Activated T-cell treated with anti-CD3 and anti-CD28 coated beads, Interleukin-2, amount 50 U/mL, for 4 hours (primary cell): ENCODE measurements at regions not wholly inside any gene's neighbourhood (a gene's known extent, or its start where the extent isn't known, plus 50 kb on each side); places are given as distances from the start of the nearest gene placed in this dataset.
"Not testable (repeated sequence)": the region's sequence is repeated elsewhere in the genome, so short reads cannot be mapped to it uniquely, and the experiment has no call there.

Experiments
- ATAC-seq, 2 donors: fragments of 200-7000 bp; cut with Tn5 transposase; one replicate each; pipeline ENCODE4 v1.10.0; 2021
- DNase-seq: peaks from one replicate; pipeline ENCODE4 v3.0.0-alpha.2; 2020
- H3K27me3 Mint-ChIP-seq: one replicate; pipeline ENCODE4 v1.8.0; 2021; ENCODE audit warnings: low read depth, mixed read lengths
- H3K36me3 Mint-ChIP-seq: one replicate; pipeline ENCODE4 v1.8.0; 2022; ENCODE audit warnings: mixed read lengths; ENCODE audit not compliant: insufficient read depth
- H3K4me1 Mint-ChIP-seq: one replicate; pipeline ENCODE4 v1.8.0; 2021; ENCODE audit warnings: low read depth, mixed read lengths
- H3K4me3 Mint-ChIP-seq: one replicate; pipeline ENCODE4 v1.8.0; 2021; ENCODE audit warnings: mild to moderate bottlenecking, moderate library complexity, mixed read lengths
- H3K9me3 Mint-ChIP-seq: one replicate; pipeline ENCODE4 v1.8.0; 2021; ENCODE audit warnings: mixed read lengths

DNA sequence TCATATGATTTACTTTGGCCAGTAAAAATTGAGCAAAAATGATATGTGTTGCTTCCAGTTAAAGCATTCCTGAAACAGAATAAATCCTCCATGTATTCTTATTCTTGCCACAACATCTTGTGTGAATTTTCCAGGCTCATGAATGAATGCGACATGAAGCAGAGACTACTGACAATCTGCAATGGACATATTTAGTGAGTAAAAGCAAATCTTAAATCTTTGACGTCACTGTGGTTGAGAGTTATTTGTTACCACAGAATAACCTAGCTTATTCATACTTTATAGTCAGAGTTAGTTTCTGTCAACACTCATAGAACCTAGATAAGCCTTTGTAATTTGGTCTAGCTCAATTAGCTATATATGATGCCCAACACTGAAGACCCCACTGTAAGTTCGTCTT lies 1443.1 kb downstream of the PCDH9 start:
- Mint-ChIP-seq H3K9me3 (peaks cover 13% of the 10 kb centered on the region), H3K27me3 (no peaks in the 10 kb centered on the region), H3K4me1 (no peaks in the 10 kb centered on the region), H3K36me3 (no peaks in the 10 kb centered on the region), H3K4me3 (no peak overlapping the region)
- ATAC-seq (no peak), DNase-seq (no peak)

DNA sequence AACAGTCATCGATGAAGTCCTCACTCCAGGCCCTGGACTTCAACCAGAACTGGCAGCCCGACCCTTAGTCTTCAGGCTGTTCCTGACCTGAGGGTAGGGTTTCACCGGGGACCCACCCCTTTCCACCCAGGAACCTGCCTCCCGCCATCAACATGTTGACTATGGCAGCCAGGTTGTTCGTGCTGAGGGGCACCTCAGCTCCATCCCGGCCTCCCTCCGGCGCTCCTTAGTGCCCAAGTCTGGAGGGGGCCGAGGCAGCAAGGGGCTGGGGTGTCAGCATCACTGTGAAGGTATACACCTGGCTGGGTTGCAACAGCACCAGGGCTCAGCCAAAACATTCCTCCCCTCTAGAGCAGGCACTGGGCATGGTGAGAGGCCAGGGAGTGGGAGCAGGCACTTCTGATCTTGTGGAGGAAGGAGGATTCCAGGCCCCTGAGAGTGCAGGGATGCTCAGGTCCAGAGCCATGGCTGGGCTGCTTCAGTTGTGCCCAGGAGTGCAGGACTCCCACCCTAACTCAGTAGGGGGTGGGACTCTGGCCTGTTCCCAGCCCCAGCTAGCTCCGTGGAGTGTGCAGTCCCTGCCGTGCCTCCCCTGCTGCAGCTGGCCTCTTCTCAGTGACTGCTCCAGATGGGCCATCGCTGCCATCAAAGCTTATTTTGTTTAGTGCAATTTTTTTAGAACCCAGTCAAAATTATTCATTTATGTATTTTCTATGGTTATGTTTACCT lies 1445.9 kb downstream of the PCDH9 start:
- Mint-ChIP-seq H3K4me3 (no peak overlapping the region), H3K4me1 (no peaks in the 10 kb centered on the region), H3K9me3 (peaks cover 14% of the 10 kb centered on the region), H3K36me3 (no peaks in the 10 kb centered on the region), H3K27me3 (no peaks in the 10 kb centered on the region)
- DNase-seq (no peak), ATAC-seq (no peak)

DNA sequence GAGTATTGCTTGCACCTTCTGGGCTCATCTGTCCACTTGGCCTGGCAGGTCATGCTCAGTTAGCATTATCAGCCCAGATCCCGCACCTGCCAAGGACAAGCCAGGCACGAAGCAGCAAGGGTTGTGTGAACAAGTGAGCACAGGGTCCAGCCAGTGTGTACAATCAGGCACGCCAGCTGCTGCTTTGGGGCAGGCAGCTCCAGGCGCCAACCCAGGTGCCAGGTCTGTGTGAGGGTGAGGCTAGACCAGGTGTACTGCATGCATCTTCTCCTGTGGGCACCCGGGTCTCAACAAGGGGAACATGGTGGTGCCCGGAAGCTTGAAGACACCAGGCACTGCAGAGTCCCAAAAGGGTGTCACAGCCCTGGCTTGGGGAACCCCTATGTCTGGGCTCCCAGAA lies 1446.8 kb downstream of the PCDH9 start:
- Mint-ChIP-seq H3K27me3 (no peaks in the 10 kb centered on the region), H3K4me3 (no peak overlapping the region), H3K36me3 (no peaks in the 10 kb centered on the region), H3K9me3 (peaks cover 20% of the 10 kb centered on the region), H3K4me1 (no peaks in the 10 kb centered on the region)
- ATAC-seq = no peak
- DNase-seq = no peak

DNA sequence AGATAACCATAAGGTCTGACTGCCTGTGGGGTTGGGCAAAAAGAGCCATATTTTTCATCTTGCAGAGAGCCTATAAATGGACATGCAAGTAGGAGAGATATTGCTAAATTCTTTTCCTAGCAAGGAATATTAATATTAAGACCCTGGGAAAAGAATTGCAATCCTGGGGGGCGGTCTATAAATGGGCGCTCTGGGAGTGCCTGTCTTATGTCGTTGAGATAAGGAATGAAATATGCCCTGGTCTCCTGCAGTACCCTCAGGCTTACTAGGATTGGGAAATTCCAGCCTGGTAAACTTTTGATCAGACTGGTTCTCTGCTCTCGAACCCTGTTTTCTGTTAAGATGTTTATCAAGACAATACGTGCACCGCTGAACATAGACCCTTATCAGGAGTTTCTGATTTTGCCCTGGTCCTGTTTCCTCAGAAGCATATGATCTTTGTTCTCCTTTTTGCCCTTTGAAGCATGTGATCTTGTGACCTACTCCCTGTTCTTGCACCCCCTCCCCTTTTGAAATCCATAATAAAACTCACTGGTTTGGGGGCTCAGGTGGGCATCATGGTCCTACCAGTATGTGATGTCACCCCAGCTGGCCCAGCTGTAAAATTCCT lies 1458.3 kb downstream of the PCDH9 start:
- H3K4me1 Mint-ChIP-seq, H3K36me3 Mint-ChIP-seq, DNase-seq, ATAC-seq, H3K4me3 Mint-ChIP-seq, H3K27me3 Mint-ChIP-seq: not testable (repeated sequence)
- peaks cover 35% of the 10 kb centered on the region for H3K9me3 Mint-ChIP-seq

DNA sequence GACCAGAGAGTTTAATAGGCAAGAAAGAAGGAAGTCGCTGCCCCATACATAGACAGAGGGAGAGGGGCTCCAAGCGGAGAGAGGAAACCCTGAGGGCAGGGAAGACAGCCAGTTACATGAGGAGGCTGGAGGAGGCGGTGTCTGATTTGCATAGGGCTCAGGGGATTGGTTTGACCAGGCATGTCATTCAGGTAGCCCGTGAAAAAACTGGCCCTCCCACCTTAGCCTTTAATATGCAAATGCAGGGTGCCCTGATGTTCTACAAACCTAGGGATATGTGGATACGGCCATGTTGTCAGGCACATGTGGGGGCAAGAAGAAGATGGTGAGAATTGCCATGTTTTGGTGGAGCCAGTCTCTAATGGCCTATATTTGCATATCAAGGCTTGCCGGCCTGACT lies 1461.6 kb downstream of the PCDH9 start:
- H3K27me3 Mint-ChIP-seq = no peaks in the 10 kb centered on the region
- ATAC-seq = no peak
- no peaks in the 10 kb centered on the region for H3K36me3 Mint-ChIP-seq

DNA sequence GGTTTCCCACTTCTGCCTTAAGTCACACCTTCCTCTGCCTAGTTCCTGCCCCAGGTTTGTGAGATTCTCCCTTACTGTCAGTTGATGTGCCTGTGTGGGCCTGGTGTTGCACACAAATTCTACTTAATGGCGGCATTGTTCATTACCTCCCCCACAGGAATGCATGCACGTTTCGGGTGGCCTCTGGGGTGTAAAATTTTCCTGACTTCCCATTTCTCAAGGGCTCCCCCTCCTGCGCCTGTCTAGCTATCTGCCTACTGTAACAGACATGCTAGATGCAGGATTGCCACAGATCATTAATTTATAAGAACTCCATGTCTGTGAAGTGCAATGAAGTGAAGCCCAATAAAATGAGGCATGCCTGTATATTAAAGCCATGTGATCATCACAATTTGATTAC lies 1466.3 kb downstream of the PCDH9 start:
- Mint-ChIP-seq H3K4me3 (no peak overlapping the region), H3K36me3 (no peaks in the 10 kb centered on the region), H3K4me1 (no peaks in the 10 kb centered on the region), H3K9me3 (peaks cover 9% of the 10 kb centered on the region), H3K27me3 (no peaks in the 10 kb centered on the region)
- ATAC-seq (no peak), DNase-seq (no peak)

More for the DNA sequence above, 1461.6 kb downstream of the PCDH9 start:
- H3K9me3 Mint-ChIP-seq = peaks cover 29% of the 10 kb centered on the region
- no peak overlapping the region for H3K4me3 Mint-ChIP-seq
- DNase-seq = no peak
- no peaks in the 10 kb centered on the region for H3K4me1 Mint-ChIP-seq

DNA sequence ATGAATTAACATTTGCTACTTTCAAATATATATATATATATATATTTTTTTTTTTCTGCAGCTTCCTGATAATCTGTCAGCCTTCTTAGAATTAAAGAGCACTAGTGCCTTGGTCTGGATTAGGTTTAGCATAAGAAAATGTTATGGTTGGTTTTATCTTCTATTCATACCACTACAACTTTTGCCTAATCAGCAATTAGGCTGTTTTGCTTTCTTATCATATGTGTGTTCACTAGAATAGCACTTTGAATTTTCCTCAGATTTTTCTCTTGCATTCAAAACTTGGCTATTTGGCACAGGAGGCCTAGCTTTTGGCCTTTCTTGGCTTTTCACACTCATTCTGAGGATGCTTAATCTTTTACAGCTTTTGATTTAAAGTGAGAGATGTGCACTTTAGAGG lies 1468.1 kb downstream of the PCDH9 start:
- no peaks in the 10 kb centered on the region for H3K27me3 Mint-ChIP-seq
- no peaks in the 10 kb centered on the region for H3K36me3 Mint-ChIP-seq
- H3K9me3 Mint-ChIP-seq = peaks cover 17% of the 10 kb centered on the region
- ATAC-seq = no peak
- no peaks in the 10 kb centered on the region for H3K4me1 Mint-ChIP-seq
- DNase-seq = no peak
- no peak overlapping the region for H3K4me3 Mint-ChIP-seq

DNA sequence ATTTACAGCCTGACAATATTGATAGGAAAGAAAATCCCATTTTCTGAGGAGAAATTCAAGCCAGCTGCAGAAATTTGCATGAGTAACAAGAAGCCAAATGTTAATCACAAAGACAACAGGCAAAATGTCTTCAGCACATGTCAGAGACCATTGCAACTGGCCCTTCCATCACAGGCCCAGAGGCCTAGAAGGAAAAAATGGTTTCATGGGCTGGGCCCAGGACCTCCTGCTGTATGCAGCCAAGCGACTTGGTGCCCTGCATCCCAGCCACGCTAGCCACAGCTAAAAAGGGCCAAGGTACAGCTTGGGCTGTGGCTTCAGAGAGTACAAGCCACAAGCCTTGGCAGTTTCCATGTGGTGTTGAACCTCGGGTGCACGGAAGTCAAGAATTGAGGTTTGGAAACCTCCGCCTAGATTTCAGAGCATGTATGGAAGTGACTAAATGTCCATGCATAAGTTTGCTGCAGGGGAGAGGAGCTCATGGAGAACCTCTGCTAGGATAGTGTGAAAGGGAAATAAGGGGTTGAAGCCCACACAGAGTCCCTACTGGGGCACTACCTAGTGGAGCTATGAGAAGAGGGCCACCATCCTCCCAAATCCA lies 1474.0 kb downstream of the PCDH9 start:
- ATAC-seq = no peak
- no peaks in the 10 kb centered on the region for H3K4me1 Mint-ChIP-seq
- H3K9me3 Mint-ChIP-seq = peaks cover 26% of the 10 kb centered on the region
- H3K27me3 Mint-ChIP-seq = no peaks in the 10 kb centered on the region
- no peaks in the 10 kb centered on the region for H3K36me3 Mint-ChIP-seq
- no peak overlapping the region for H3K4me3 Mint-ChIP-seq
- no peak for DNase-seq

DNA sequence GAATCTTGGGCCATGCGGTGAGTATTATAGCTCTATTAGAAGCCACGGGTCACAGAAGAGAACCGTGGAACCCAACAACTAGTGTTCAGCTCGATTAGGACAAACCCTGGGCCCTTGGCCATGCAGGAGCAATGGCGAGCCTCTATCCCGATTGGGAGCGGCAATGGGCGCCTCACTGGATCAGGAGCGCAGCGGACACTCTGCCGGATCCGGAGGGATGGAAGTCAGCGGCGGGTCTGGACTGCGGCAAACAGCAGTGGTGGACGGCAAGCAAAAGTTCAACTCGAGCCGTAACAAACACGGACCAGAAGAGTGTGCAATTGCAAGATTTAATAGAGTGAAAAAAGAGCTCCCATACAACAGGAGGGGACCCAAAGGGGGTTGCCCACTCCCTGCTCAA lies 1481.9 kb downstream of the PCDH9 start:
- ATAC-seq = no peak
- H3K4me3 Mint-ChIP-seq = no peak overlapping the region

DNA sequence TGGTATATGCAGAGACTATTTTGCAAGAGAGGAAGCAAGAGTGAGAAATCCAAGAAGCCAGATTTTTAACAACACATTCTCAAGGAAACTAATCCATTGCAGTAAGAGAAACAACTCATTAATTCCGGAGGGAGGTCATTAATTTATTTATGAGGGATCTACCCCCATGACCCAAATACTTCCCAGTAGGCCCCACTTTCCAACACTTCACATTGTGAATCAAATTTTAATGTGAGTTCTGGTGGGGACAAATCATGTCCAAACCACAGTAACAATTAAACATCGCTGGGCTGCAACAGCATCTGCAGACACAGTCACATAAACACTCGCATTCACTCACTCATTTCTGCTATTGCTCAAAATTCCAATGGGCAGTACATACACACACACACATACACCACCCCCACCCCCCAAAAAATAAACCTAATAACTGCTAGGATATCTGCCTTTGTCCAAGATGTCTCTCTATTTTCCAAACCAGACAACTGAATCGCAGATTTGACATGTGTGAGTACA lies 1483.7 kb downstream of the PCDH9 start:
- no peaks in the 10 kb centered on the region for H3K36me3 Mint-ChIP-seq

More for the DNA sequence above, 1481.9 kb downstream of the PCDH9 start:
- H3K9me3 Mint-ChIP-seq = peaks cover 22% of the 10 kb centered on the region
- no peaks in the 10 kb centered on the region for H3K27me3 Mint-ChIP-seq
- no peaks in the 10 kb centered on the region for H3K4me1 Mint-ChIP-seq
- DNase-seq = no peak
- H3K36me3 Mint-ChIP-seq = no peaks in the 10 kb centered on the region

DNA sequence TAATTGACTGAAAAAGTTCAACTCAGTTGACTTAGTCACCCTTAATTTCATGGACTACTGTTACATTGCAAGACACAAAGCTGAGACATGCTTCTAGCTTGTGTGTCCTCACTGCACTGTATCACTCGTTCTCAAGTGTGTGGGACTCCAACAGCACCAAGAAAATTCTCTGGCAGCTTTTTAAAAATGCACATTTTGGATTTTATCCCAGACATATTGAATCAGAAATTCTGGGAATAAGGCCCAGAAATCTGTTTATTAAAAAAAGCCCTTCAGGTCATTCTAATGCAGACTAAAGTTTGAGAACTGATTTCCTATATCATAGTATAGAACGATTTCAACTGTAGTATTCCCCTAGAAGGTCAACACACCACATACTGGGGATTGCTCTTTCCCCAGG lies 1485.3 kb downstream of the PCDH9 start:
- ATAC-seq (no peak), DNase-seq (no peak)
- H3K4me1 Mint-ChIP-seq = no peaks in the 10 kb centered on the region
- no peaks in the 10 kb centered on the region for H3K36me3 Mint-ChIP-seq
- H3K4me3 Mint-ChIP-seq = no peak overlapping the region
- no peaks in the 10 kb centered on the region for H3K27me3 Mint-ChIP-seq
- peaks cover 18% of the 10 kb centered on the region for H3K9me3 Mint-ChIP-seq

More for the DNA sequence above, 1483.7 kb downstream of the PCDH9 start:
- DNase-seq (no peak), ATAC-seq (no peak)
- peaks cover 22% of the 10 kb centered on the region for H3K9me3 Mint-ChIP-seq
- no peak overlapping the region for H3K4me3 Mint-ChIP-seq
- no peaks in the 10 kb centered on the region for H3K4me1 Mint-ChIP-seq
- no peaks in the 10 kb centered on the region for H3K27me3 Mint-ChIP-seq

DNA sequence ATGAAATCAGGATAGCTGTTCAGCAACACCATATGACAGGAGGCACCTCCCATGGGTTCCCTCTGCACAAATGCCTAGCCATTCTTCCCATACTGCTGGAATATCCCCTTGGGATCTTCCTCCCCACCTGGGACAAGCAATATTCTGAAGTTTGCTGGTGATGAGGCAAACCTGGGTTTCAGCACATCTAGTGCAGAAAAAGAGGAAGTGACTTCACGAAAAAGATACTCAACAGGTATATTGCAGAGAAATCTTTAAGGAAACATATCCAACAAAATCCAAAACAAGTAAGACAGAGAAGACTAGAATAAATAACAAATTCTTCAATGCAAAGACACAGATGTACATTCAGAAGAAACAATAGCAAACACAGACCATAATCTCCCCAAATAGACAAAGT lies 1497.0 kb downstream of the PCDH9 start:
- Mint-ChIP-seq H3K36me3 (no peaks in the 10 kb centered on the region), H3K27me3 (no peaks in the 10 kb centered on the region), H3K4me3 (no peak overlapping the region), H3K9me3 (peaks cover 50% of the 10 kb centered on the region), H3K4me1 (no peaks in the 10 kb centered on the region)
- DNase-seq = no peak
- ATAC-seq = no peak

DNA sequence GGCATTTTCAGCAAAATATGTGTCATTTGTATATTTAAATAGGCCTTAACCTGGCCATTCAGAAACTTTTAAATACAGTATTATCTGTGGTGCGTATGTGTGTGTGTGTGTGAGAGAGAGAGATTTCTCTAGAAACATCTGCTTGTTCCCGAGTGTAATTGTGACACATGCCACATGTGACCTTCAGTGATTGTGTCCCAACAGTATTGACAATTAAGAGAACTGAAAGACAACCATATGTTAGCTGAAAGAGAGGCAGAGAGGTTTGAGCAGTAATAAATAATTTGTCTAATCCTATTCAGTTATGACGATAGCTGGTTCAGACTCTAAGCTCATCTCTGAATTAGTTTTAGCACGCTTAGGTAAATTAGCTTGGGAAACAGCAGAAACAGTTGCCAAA lies 1503.1 kb downstream of the PCDH9 start:
- no peak overlapping the region for H3K4me3 Mint-ChIP-seq
- no peaks in the 10 kb centered on the region for H3K4me1 Mint-ChIP-seq
- H3K27me3 Mint-ChIP-seq = no peaks in the 10 kb centered on the region
- ATAC-seq (no peak), DNase-seq (no peak)
- H3K36me3 Mint-ChIP-seq = no peaks in the 10 kb centered on the region
- H3K9me3 Mint-ChIP-seq = peaks cover 6% of the 10 kb centered on the region

DNA sequence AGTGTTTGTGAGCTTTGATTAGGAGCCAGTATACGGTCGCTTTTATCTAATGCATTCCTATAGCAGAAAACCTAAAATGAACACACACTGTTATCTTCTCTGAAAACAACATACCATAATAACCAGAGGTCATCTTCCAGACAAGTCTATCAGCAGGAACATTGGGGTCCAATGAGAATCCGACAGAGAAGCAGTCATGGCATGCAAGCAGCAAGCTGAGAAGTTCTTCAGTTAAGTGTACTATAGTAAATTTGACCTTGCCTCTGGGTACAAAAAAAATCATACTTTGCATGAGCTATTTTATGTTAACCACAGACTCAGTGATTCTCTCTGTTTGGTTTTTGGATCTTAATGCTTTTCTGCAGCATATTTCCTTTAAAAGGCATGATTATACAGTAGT lies 1505.1 kb downstream of the PCDH9 start:
- Mint-ChIP-seq H3K27me3 (no peaks in the 10 kb centered on the region), H3K9me3 (no peaks in the 10 kb centered on the region), H3K36me3 (no peaks in the 10 kb centered on the region), H3K4me1 (no peaks in the 10 kb centered on the region), H3K4me3 (no peak overlapping the region)
- DNase-seq (no peak), ATAC-seq (no peak)

DNA sequence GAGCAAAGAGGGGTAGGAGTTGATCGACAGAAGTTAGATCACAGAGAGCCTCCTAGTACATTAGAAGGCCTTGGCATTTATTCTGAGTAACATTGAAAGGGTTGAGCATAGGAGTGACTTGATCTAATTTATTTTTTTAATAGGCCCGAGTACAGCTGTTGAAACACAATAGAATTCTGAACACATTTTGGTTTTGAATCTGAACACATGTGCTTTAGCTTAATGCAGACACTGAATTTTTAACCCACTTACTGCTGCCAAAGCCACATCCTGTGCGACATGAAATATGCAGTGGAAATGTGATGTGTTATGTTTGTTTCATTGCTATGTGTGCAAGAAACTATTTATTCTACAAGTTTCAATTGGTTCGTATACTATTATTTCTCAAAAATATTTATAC lies 1505.9 kb downstream of the PCDH9 start:
- no peaks in the 10 kb centered on the region for H3K4me1 Mint-ChIP-seq
- peaks cover 3% of the 10 kb centered on the region for H3K9me3 Mint-ChIP-seq
- H3K4me3 Mint-ChIP-seq = no peak overlapping the region
- ATAC-seq (no peak), DNase-seq (no peak)
- no peaks in the 10 kb centered on the region for H3K27me3 Mint-ChIP-seq
- no peaks in the 10 kb centered on the region for H3K36me3 Mint-ChIP-seq
